CD4-positive, alpha-beta T cell (primary cell): ENCODE measurements at regions not wholly inside any gene's neighbourhood (a gene's known extent, or its start where the extent isn't known, plus 50 kb on each side); places are given as distances from the start of the nearest gene placed in this dataset.

Source experiments
- ATAC-seq: fragments of 200-7000 bp; cut with Tn5 transposase; one replicate; pipeline ENCODE4 v1.10.0; 2022; ENCODE audit warnings: mild to moderate bottlenecking; ENCODE audit not compliant: poor library complexity
- CTCF ChIA-PET: fragments of 350-600 bp; sonication (Branson Sonifier 250); formaldehyde crosslinking; loops from one replicate; lab custom pipeline; 2021; ENCODE audit warnings: antibody characterized with exemption, inconsistent platforms; lab: Charles Lee
- POLR2A ChIA-PET: fragments of 350-600 bp; sonication (Branson Sonifier 250); formaldehyde crosslinking; loops from one replicate; lab custom pipeline; 2021; ENCODE audit warnings: antibody characterized with exemption, inconsistent platforms; lab: Charles Lee
- DNase-seq, 14 experiments: peaks; one replicate each; pipeline ENCODE4 v3.0.0-alpha.2; 2013 to 2020; ENCODE audit warnings: mixed read lengths in 2 of 14
- H3K27ac ChIP-seq, 2 donors: one replicate each; pipeline versions ENCODE4 v1.5.1 to v1.7.0; 2013; ENCODE audit warnings: low read length in 2 of 2, low read depth in 1 of 2, mild to moderate bottlenecking in 1 of 2
- H3K27me3 ChIP-seq, 2 experiments: 1 replicate in 1 of 2; 2 replicates in 1 of 2; pipeline versions ENCODE4 v1.6.1 to v1.7.0; 2013; ENCODE audit warnings: low read length in 2 of 2, control low read depth in 1 of 2, mild to moderate bottlenecking in 1 of 2, moderate library complexity in 1 of 2; ENCODE audit not compliant: insufficient read depth in 2 of 2, control insufficient read depth in 1 of 2
- H3K36me3 ChIP-seq: one replicate; pipeline ENCODE4 v1.6.1; 2013; ENCODE audit warnings: low read length, control low read depth; ENCODE audit not compliant: insufficient read depth
- H3K4me1 ChIP-seq: one replicate; pipeline ENCODE4 v1.6.1; 2013; ENCODE audit warnings: low read length, control low read depth; ENCODE audit not compliant: insufficient read depth
- H3K4me3 ChIP-seq: one replicate; pipeline ENCODE4 v1.5.1; 2013; ENCODE audit warnings: mild to moderate bottlenecking, low read length, moderate library complexity
- H3K9me3 ChIP-seq, 2 experiments: 1 replicate in 1 of 2; 2 replicates in 1 of 2; pipeline versions ENCODE4 v1.6.1 to v1.7.0; 2013; ENCODE audit warnings: low read length in 2 of 2, mild to moderate bottlenecking in 2 of 2, control low read depth in 1 of 2, moderate library complexity in 1 of 2; ENCODE audit not compliant: control insufficient read depth in 1 of 2, insufficient read depth in 1 of 2
- H3K27ac Mint-ChIP-seq: one replicate; pipeline ENCODE4 v1.8.0; 2020; ENCODE audit warnings: mixed read lengths
- H3K27me3 Mint-ChIP-seq: one replicate; pipeline ENCODE4 v1.8.0; 2021; ENCODE audit warnings: mixed read lengths
- H3K36me3 Mint-ChIP-seq: one replicate; pipeline ENCODE4 v1.8.0; 2021; ENCODE audit warnings: low read depth, mixed read lengths
- H3K4me1 Mint-ChIP-seq: one replicate; pipeline ENCODE4 v1.8.0; 2021; ENCODE audit warnings: low read depth, mixed read lengths
- H3K4me3 Mint-ChIP-seq: one replicate; pipeline ENCODE4 v1.8.0; 2020; ENCODE audit warnings: mild to moderate bottlenecking, mixed read lengths
- H3K9me3 Mint-ChIP-seq: one replicate; pipeline ENCODE4 v1.8.0; 2020; ENCODE audit warnings: mixed read lengths
- intact Hi-C, 2 experiments: fragments of 100-400 bp; cut with DNase I in 1 of 2; cut with micrococcal nuclease in 1 of 2; formaldehyde crosslinking; loops; one replicate each; pipeline versions ENCODE4 v1.15.1 to v1.9.0; 2023 to 2025; cut with DNase I, micrococcal nuclease
- TF ChIP-seq, protein P1 (sequence below): fragments of 200-600 bp; IDR thresholded peaks from one replicate; pipeline ENCODE4 v1.8.0; 2022; ENCODE audit warnings: antibody characterized with exemption, mild to moderate bottlenecking

GRCh38 chr4:72777436-72777835, 208.4 kb upstream of the ADAMTS3 start:
- peaks cover 2% of the 10 kb centered on the region for H3K9me3 Mint-ChIP-seq
- H3K27ac Mint-ChIP-seq = no peak overlapping the region
- Histone ChIP-seq H3K36me3 (no peaks in the 10 kb centered on the region), H3K27me3 (no peaks in the 10 kb centered on the region), H3K9me3 (peaks cover 0 to 9% of the 10 kb centered on the region in 2 experiments), H3K27ac (no peak overlapping the region), H3K4me1 (no peaks in the 10 kb centered on the region), H3K4me3 (no peak overlapping the region)
- no peaks in the 10 kb centered on the region for H3K27me3 Mint-ChIP-seq
- ChIA-PET CTCF (interaction anchor here (0.7 kb wide), 1 partner anchor 13 kb away, joined by 3 read pairs; no protein-coding TSS in a partner anchor), POLR2A (no interaction called here)
- DNase-seq = no peak
- H3K36me3 Mint-ChIP-seq = no peaks in the 10 kb centered on the region
- intact Hi-C loops = no loop called here
- H3K4me3 Mint-ChIP-seq = no peak overlapping the region
- TF ChIP-seq, protein P1, sequence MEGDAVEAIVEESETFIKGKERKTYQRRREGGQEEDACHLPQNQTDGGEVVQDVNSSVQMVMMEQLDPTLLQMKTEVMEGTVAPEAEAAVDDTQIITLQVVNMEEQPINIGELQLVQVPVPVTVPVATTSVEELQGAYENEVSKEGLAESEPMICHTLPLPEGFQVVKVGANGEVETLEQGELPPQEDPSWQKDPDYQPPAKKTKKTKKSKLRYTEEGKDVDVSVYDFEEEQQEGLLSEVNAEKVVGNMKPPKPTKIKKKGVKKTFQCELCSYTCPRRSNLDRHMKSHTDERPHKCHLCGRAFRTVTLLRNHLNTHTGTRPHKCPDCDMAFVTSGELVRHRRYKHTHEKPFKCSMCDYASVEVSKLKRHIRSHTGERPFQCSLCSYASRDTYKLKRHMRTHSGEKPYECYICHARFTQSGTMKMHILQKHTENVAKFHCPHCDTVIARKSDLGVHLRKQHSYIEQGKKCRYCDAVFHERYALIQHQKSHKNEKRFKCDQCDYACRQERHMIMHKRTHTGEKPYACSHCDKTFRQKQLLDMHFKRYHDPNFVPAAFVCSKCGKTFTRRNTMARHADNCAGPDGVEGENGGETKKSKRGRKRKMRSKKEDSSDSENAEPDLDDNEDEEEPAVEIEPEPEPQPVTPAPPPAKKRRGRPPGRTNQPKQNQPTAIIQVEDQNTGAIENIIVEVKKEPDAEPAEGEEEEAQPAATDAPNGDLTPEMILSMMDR = no peak
- H3K4me1 Mint-ChIP-seq = no peaks in the 10 kb centered on the region
- ATAC-seq = no peak

GRCh38 chr4:72770708-72771107, 201.7 kb upstream of the ADAMTS3 start:
- Mint-ChIP-seq H3K27me3 (no peaks in the 10 kb centered on the region), H3K36me3 (no peaks in the 10 kb centered on the region), H3K4me1 (no peaks in the 10 kb centered on the region), H3K27ac (no peak overlapping the region), H3K9me3 (no peaks in the 10 kb centered on the region), H3K4me3 (no peak overlapping the region)
- H3K4me1 ChIP-seq = no peaks in the 10 kb centered on the region
- H3K36me3 ChIP-seq = no peaks in the 10 kb centered on the region
- no peaks in the 10 kb centered on the region for H3K27me3 ChIP-seq
- TF ChIP-seq, protein P1 = no peak
- POLR2A ChIA-PET = no interaction called here
- H3K9me3 ChIP-seq = peaks cover 0 to 14% of the 10 kb centered on the region in 2 experiments
- no peak for ATAC-seq
- DNase-seq = no peak
- CTCF ChIA-PET = no interaction called here
- H3K27ac ChIP-seq = no peak overlapping the region
- intact Hi-C loops = no loop called here
- no peak overlapping the region for H3K4me3 ChIP-seq

DNA sequence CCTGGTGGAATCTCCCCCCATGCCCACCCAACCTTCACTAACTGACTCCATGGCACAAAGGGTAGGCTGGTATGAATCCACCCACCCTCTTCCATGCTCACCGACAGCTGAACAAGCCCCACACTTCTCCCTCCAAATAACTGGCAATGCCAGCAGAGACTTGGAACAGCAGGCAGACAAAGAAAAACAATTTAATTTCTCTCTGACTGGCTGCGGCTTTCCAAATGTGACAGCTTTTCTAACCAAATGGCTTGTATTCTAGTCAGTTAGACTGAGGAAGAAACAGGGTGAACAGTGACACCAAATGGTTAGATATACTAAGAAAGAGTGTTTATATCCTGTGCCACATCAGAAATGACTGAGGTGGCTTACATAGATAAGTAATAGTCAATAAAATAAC, 199.3 kb upstream of the ADAMTS3 start:
- TF ChIP-seq, protein P1 = no peak
- ATAC-seq = no peak

More for the DNA sequence above, 199.3 kb upstream of the ADAMTS3 start:
- DNase-seq = no peak
- H3K4me1 Mint-ChIP-seq = no peaks in the 10 kb centered on the region
- intact Hi-C loops = no loop called here
- Histone ChIP-seq H3K27me3 (no peaks in the 10 kb centered on the region), H3K27ac (no peak overlapping the region), H3K4me1 (no peaks in the 10 kb centered on the region), H3K9me3 (peaks cover 0 to 8% of the 10 kb centered on the region in 2 experiments), H3K36me3 (no peaks in the 10 kb centered on the region), H3K4me3 (no peak overlapping the region)
- H3K4me3 Mint-ChIP-seq = no peak overlapping the region
- no peak overlapping the region for H3K27ac Mint-ChIP-seq
- POLR2A ChIA-PET = no interaction called here
- H3K36me3 Mint-ChIP-seq = no peaks in the 10 kb centered on the region
- H3K27me3 Mint-ChIP-seq = no peaks in the 10 kb centered on the region
- CTCF ChIA-PET = no interaction called here
- H3K9me3 Mint-ChIP-seq = no peaks in the 10 kb centered on the region
